H4 (cell line): ENCODE measurements at regions not wholly inside any gene's neighbourhood (a gene's known extent, or its start where the extent isn't known, plus 50 kb on each side); places are given as distances from the start of the nearest gene placed in this dataset.

ENCODE experiments used
- DNase-seq: peaks from one replicate; pipeline ENCODE4 v3.0.0-alpha.2; 2015; ENCODE audit warnings: low spot score

DNA sequence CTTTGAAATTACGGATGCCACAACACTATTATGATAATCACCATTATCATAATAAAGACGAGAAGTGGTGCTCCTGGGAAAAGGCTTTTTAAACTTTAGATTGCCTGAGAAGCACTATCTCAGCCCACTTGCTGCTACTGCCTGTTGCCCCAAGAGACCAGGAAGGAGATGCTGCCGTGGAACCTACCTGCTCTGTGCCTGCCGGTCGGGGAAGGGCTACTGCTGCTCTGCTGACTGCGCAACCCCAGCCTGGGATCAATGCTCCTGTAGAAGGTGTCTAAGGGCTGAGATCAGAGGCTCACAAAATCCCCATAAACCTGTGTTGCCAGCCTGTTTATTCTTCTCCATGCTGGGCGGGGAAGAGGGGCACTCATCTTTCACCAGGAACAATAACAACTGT is 145.3 kb upstream of the VCX3B start:
- DNase-seq: no peak

DNA sequence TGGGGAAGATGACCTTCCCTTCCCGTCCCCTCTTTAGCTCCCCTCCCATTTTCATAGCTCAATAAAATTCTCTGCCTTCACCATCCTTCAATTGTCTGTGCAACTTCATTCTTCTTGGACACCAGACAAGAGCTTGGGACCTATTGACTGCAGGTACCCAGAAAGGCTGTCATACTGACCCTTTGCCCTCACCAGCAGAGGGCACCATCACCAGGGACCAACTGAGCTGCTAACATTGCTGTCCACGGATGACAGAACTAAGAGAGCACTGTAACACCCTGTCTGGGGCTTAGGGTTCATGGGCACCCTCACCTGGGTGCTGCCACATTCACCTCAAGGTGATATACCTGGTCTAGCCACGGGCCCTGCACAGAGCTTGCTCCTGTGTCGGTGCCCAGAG is 141.3 kb upstream of the VCX3B start:
- no peak for DNase-seq

DNA sequence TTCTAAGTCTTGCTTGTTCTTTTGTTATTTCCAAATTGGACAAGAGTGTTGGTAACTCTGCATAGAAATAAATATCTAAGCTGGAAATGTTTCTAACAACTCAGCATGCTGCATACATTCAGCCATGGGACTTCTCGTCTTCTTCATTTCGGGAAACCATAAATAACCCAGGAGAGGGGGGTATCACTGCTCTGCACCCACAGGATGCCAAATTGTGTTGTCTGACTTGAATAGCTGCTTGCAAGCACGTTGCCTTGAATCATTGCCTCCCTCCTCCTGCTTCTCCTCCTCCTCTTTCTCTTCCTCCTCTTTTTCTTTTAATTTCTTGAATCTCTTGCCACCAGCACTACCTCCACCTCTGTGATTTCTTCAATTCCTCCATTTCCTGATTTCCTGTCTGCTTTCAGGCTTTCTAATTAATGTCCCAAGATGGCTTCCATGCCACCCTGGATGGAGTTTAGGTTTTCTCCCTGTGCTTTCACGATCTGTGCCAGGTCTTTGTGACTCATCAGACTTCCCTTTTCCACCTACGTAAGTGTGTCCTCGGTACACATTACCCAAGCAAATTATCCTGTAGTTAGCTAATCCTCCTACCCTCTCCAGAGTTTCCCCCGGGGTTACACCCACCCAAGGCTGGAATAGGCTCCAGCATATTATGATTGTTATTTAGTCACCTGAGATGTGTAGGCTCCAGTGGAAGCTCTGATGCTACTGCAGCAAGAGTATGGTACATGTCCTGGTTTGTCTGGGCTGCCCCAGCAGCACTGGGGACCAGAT is 122.6 kb upstream of the VCX3B start:
- DNase-seq: peak; percentile 73

DNA sequence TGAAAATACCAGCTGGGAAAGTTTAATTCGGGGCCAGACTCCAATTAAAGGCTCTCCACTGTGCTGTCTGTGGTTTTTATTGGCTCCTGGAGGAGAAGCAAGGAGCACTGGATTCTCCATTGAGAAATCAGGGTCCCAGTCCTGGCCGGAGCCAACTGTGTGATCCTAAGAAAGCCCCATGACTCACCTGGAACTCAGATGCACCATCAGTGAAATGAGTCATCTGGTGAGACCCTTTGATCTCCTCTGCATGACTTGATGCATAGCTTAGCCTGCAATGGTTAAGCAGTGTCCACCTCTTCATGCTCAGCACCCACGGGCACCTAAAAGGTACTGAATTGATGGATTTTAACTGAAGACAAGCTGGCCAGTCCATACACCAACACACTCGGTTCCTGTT is 119.2 kb upstream of the VCX3B start:
- DNase-seq: peak; percentile 34

DNA sequence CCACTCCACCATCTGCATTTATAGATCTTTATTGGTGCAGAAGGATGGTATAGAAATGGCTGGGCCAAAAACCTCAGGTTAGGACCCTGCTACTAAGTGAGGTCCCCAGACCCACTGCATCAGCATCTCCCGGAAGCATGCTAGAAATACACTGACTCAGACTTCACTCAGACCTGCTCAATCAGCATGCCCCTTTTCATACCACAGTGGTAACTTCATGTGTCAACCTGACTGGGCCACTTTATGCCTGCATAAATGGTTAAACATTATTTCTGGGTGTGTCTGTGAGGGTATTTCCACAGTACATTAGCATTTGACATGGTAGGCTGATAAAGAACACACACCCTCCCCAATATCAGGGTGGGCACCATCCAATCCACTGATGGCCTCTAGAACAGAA is 118.6 kb upstream of the VCX3B start:
- DNase-seq: no peak

DNA sequence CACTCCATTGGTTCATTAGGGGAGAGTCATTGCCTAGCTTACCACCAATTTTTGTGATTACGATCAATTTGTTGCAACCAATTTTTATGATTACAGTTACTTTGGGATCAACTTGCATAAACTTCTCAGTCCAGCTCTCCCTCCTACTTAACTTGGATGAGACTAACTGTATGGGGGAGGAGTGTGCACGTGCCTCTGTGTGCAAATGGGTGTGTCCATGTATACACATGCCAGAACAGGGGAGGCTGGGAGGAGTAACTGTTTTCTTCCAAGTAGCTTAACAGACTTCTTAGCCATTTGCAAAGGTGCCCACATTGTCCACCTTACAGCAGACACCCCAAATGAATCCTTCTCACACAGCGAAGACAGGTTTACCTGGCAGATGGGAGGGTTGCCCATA is 117.7 kb upstream of the VCX3B start:
- no peak for DNase-seq

DNA sequence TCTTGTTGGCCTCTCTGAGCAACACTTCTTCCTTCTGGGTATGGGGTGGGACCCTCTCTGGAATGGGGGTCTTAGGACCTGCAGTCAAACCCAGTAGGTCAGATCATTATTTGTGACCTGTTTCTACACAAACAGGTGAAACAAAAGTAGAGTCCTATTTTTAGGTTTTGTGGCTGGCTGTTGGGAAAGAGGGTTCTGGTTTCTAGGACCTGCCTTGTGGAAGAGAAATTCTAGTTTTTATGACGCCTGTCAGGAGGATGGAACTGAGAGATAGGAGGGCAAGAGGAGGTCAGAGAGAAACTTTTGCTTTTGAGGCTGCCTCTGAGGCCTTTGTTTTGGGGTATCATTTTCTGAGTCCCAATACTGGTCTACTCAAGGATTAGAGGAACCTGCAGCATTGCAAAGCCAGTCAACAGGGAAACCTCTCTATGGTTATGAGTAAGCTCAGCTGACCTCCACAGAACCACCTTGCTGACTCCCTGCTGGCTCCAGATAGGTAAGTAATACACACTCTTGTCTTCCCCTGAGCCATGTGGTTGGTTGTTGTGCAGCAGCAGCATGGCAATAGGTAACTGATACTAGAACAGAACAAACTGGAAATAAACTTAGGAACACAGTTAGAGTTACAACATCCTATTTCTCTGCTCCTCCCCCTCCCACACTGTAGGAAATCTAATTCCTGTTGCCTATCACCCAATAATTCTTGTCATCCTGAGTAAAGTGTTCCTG is 114.7 kb upstream of the VCX3B start:
- no peak for DNase-seq

DNA sequence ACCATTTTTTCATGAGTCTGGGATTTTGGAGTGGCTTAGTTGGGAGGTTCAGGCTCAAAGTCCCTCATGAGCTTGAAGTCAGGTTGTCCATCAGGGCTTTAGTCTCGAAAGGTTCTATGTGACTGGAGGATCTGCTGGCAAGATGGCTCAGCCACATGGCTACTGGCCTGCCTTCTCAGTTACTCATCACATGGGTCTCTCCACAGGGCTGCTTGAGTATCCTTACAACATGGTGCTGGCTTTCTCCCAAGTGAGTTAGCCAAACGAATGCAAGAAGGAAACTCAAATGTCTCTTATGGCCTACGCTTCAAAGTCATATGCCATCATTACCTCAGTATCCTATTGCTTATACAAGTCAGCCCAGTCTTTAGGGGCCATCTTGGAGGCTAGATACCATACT is 106.3 kb upstream of the VCX3B start:
- DNase-seq: no peak

DNA sequence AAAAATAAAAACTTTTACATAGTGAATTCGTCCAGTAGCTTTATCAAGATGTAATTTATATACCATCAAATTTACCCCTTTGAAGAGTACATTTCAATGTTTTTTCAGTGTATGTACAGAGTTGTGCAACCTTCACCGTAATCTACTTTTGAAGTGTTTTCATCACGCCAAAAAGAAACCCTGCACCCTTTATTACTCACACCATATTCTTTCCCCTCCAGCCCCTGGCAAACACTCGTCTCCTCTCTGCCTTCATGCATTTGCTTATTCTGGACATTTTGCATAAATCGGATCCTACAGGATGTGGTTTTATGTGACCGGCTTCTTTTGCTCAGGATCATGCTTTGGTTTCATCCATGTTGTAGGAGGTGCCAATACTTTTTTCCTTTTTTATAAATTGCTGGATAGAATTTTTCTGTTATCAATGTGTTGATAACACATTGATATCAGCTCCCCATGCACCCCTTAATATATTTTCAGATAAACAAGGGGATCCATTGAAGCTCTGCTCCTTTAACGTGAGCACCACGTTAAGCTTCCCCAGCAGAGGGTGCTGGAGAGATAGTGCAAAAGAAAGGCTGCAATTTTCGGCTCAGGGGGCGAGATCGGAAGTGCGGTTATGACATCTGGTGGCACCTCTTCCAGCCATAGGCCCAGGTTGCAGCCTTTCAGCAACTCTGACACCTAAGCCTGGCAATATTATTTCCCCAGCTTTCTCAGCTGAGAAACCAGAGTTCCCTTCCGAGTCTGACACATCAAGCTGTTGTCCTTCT is 100.1 kb upstream of the VCX3B start:
- peak; percentile 55 for DNase-seq

DNA sequence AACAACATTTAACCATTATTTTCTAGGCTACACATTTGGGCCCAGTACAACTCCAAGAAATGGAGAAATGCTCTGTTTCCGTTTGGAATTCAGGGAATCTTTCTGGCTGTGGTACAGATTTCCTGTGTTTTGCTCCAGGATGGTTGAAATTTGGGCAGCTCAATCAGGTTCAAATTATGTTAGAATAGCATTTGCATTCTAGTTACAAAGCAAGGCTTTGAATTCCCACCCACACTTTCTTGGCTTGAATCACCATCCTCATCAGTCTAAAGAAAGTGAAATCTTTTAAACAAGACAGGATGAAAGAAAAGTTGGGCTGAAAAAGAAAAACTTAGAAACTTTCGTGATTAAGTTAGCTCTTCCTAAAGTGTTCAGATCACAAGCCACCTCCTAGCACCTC is 98.1 kb upstream of the VCX3B start:
- no peak for DNase-seq

DNA sequence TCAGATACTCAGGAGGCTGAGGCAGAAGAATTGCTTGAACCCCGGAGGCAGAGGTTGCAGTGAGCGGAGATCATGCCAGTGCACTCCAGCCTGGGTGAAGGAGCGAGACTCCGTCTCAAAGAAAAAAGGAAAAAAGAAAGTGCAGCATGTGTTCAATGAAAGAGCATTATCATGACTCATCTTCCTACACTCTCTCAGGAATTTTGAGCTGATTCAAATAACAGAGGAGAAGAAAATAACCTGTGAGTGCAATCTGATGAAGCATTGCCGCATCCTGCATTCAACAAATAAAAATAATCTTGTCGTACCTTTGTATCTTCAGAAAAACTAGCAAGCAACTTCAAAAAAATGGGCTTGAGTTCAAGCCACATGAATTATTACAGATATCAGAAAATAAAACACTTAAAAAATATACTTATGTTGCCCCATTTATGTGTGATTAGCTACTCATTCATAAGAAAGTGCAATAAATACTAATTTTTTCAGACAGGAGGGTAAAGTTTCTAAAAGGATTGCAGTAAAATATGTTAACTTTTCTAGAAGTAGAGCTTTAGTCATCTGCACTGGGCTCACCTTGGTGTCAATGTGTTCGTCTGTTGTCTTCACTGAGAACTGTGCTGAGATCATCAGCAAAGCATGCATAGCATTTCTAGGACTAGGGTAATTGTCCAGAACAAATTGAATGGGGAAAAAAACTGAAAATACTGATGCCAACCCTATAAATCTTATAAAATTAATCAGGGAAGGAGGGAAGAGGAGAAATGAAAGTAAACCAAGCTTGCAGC is 90.4 kb upstream of the VCX3B start:
- DNase-seq: no peak

DNA sequence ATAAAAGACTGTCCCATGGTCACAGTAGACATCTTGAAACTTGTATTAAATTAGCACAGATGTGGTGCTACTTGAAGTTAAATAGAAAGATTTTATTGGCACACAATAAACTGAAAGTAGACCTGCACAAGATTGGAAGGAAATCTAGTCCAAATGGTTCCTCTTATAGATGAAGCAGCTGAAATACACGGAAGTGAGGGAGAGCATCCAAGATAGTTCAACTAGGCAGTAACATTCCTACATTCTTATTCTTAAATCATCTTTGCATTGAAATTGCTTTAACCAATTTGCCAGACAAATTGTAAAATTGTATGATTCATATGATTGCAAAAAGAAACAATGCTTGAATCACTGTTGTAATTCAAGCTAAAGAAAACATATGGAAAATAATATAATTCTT is 87.6 kb upstream of the VCX3B start:
- DNase-seq: no peak

DNA sequence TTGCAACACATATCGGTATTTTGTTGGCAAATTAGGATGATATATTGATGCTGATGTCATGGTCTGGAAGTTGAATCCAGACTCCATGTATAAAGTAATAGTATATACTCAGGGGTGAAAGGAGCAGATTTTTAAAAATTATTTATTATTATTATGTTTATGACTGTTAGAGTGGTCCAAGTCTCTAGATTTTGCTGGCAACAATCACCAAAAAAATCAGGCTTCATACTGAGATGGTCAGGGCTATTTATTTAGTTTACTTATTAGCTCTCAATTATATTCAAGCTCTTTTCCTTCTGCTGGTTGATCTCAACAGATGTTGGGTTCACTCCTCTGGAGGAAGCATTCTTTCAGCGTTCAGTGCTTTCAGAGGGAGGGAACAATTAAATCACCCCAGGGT is 73.9 kb upstream of the VCX3B start:
- no peak for DNase-seq

DNA sequence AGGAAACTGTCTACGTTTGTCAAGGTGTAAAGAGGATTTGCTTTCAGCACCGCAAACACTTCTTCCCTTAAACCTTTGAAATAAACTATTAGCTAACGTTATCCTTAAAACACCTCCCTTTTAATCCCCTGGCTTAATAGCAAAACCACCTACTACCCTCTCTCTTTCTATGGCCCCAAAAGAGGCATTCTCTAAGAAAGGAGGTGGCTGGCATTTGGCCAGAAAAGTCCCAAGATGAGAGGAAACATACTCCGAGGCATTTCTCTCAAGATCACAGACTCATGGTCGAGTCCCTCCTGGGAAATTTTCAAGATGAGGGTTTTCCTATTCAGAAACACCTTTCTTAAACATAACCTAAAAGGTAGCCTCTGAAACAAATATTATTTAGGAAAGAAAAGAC is 60.6 kb upstream of the VCX3B start:
- DNase-seq: no peak

DNA sequence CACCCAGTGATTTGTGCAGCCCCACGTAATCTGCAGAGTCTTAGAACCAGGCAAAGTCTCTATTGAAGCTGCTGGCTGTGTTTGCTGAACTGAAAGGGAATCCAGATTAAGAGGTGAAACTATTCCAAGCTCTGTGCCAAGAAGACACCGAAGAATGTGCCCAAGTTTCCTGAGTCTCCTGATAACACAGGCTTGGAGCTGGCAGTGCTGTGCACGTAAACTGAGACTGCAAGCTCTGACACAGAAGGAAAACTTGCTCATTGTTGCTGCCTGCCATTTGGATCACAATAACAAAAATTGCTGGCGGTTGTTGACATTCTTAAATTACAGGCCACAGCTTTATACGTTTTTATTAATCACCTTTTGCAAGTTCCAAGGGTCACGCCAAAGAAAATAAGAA is 60.2 kb upstream of the VCX3B start:
- DNase-seq: peak; percentile 51

DNA sequence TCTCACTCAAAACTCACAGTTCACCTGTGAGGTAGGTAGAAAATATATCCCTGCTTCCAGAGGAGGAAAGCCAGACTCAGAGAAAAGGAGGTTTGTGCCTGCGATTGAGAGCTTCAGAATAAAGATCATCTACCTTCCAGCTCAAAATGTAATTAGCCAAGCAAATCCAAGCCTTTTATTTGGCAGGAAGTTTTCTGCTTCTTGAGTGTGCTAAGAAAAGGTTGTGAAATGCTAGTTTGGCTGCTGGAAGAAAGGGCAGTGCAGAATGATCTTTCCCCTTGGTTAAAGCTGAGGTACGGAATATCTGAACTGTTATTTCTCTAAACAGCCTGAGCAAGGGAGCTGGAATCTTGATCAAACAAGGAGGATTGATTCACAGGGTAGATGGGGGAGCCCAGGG is 59.7 kb upstream of the VCX3B start:
- DNase-seq: no peak

DNA sequence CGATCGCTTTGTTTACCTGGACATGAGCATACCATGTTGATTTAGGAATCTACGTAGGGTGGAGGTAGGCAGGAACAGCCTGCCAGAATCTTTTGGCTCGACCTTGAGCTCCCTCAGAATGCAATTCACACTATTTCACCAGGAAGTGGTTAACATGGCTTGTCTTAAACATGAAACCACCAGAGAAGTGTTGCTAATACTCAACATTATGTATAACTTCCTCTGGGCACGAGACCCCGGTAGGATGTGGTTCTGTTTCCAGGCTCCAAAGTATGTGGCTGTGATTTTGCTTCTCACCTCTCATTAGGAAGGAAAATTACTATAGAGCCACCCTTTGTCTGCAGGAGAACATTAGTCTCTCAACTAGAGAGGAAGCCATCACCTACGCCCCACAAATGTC is 59.0 kb upstream of the VCX3B start:
- DNase-seq: peak; percentile 35

DNA sequence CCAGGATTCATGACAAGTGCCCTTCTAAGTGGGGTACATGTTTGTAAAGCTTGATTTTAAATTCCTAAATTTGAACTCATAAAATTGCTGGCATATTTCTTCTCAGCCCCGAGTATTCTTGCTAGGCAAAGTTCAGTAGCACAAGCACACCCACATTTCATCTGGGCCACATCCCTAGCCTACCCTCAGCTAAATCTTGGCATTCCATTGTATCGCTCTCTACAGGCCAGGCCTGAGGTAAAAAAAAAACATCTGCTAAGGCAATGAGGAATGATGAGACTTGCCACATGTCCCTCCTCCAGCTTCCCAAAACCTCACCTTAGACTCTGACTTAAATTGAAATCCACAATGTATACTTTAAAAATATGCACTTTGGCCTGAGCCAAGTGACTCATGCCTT is 51.4 kb upstream of the VCX3B start:
- DNase-seq: no peak
